Fibroblast of peridontal ligament (primary cell): ENCODE measurements at regions not wholly inside any gene's neighbourhood (a gene's known extent, or its start where the extent isn't known, plus 50 kb on each side); places are given as distances from the start of the nearest gene placed in this dataset.
"Not testable (repeated sequence)": the region's sequence is repeated elsewhere in the genome, so short reads cannot be mapped to it uniquely, and the experiment has no call there.

Experiments
- DNase-seq: peaks from one replicate; pipeline ENCODE4 v3.0.0-alpha.2; 2010; ENCODE audit errors: extremely low read depth

DNA sequence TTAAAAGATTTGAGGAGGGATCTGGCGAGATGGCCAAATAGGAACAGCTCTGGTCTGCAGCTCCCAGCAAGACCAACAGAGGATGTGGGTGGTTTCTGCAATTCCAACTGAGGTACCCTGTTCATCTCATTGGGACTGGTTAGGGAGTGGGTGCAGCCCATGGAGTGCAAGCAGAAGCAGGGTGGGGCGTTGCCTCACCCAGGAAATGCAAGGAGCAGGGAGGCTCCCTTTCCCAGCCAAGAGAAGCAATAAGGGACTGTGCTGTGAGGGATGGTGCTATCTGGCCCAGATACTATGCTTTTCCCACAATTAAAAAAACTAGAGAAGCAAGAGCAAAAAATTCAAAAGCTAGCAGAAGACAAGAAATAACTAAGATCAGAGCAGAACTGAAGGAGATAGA lies 318.4 kb downstream of the PPP1R3A start:
- DNase-seq = not testable (repeated sequence)

DNA sequence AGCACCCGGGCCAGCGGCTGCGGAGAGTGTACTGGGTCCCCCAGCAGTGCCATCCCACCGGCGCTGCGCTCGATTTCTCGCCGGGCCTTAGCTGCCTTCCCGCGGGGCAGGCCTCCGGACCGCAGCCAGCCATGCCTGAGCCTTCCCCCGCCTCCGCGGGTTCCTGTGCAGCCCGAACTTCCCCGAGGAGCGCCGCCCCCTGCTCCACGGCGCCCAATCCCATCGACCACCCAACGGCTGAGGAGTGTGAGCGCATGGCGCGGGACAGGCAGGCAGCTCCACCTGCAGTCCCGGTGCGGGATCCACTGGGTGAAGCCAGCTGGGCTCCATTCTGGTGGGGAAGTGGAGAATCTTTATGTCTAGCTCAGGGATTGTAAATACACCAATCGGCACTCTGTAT lies 325.4 kb downstream of the PPP1R3A start:
- DNase-seq = not testable (repeated sequence)

DNA sequence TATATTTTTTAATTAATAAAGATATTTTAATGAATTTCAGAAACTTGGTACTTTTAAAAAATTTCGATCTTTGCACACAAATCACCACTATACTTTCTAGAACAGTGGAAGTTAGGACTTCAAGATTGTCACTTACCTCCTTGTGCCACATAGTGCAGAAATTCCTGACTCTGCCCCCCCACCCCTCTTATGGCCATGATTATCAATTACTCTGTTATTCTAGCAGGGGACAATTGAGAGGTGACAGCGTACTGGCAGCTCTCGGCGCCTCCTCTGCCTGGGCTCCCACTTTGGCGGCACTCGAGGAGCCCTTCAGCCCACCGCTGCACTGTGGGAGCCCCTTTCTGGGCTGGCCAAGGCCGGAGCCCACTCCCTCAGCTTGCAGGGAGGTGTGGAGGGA lies 325.9 kb downstream of the PPP1R3A start:
- not testable (repeated sequence) for DNase-seq

DNA sequence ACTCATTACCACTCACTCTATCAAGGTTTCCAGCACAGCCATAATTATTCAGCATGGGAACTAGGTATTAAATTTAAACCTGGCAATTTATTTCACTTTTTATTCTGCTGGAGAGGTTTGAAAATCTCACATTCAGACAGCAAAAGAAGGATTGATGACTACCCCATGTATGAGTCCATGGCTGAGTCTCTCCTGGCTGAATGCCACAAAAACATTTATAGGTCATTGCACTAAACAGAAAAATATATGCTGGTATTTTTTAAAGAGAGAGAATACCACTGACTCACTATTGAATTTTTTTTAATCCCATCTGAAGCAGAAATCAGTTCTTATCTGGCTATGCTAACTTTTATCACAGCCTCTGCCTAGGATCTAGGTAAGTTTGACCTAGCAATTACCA lies 336.3 kb downstream of the PPP1R3A start:
- no peak for DNase-seq

- DNase-seq = not testable (repeated sequence)
Observed at GRCh38 chr7:113563257-113563656, 355.6 kb downstream of the PPP1R3A start.

DNA sequence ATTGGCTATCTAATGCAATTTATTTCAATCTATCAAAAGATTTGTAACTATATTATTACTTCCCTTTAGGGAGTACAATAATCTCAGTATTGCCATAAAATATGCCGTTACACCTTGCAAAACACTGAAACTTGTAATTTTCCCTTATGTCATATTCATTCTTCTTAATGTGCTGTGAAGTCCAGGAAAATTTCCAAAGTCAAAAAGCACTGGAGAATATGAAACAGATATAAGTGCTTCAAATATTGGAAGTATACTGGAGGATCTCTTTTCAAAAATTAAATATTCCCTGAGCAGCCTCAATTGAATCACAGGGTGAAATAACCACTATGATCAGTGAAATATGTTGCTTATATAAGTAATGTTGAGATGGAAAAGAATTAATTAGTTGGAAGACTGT lies 356.0 kb downstream of the PPP1R3A start:
- no peak for DNase-seq

DNA sequence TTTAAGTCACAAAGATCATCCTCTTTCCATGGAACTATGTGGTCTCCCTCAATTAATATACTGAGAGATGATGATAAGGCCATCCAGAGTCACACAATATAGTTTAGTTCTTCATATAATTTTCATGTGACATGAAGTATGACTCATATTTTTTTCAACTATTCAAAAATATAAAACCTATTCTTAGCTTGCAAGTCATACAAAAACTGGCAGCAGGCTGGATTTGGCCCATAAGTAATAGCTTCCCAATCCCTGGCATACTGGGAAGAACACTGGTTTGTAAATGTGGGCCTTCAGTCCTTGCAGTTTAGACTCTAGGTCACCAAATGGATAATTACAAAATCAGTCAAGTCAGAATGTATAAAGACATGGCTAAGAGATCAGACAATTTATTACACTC lies 356.6 kb downstream of the PPP1R3A start:
- DNase-seq = no peak

DNA sequence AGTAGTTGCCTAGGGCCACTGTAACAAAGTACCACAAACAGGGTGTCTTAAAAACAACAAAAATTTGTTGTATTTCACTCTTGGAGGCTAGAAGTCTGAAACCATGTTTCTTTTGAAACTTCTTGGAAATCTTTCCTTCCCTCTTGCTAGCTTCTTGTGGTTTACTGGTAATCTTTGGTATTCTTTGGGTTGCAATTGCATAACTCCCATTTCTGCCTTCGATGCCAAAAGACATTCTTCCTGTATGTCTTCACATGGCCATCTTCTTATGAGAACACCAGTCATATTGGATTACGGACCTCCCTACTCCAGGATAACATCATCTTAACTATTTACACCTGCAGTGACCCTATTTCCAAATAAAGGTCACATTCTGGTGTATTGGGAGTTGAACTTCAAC lies 357.4 kb downstream of the PPP1R3A start:
- DNase-seq = no peak

DNA sequence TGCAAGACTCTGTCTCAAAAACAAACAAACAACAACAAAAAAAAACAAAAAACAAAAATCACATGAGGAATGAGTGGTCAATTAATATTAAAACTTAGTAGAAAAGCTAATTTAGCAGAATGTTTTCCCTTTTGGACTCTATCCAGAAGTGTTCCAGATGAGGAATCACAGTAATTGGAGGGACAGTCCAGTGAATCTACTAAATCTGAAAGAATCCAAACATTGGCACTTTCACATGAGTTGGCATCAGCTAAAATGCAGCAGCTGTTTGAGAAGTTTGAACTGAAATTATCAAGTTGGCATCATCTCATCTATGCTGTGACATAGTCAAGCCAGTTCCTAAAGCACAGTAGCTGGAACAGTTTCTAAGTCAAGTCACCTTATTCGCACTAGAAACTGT lies 367.8 kb downstream of the PPP1R3A start:
- no peak for DNase-seq

GRCh38 chr7:113548561-113548960 lies 370.2 kb downstream of the PPP1R3A start:
- DNase-seq = no peak

GRCh38 chr7:113548137-113548536 lies 370.7 kb downstream of the PPP1R3A start:
- no peak for DNase-seq

GRCh38 chr7:113521468-113521867 lies 397.3 kb downstream of the PPP1R3A start:
- no peak for DNase-seq

DNA sequence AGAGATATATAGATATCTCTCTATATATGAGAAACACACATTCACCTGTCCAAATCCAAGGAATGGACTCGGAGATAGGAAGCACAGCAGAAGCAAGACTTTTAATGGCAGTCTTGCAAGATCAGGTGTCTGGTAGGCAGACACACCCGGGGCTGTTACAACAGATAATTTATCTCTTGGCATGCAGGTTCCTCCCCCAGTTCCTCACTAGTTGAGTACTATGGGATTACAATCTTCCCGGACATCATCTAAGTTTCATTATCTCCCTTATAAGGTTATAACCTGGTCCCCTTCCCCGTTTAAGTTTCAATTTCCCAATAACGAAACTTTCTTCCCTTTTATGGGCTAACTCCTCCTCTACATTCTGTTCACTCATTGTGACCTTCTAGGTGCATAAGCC lies 399.3 kb downstream of the PPP1R3A start:
- DNase-seq = no peak

DNA sequence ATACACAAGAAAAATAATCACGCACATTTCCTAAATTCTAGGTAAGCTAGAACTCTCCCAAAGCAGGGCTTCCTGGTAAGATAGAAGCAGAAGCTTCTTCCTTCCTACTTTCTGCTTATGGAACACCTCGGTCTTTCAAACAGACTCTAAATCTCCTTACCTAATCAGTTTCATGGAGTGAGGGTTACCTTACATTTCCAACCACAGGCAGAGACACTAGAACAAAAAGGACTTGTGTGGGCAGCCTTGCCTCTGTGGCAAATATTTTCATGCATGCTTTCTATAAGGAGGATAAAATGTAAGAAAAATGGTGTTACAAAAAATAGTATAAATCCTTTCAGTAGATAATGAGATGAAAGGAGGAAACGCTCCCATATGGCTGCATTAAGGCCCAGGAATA lies 386.3 kb upstream of the SMIM30 start:
- no peak for DNase-seq

DNA sequence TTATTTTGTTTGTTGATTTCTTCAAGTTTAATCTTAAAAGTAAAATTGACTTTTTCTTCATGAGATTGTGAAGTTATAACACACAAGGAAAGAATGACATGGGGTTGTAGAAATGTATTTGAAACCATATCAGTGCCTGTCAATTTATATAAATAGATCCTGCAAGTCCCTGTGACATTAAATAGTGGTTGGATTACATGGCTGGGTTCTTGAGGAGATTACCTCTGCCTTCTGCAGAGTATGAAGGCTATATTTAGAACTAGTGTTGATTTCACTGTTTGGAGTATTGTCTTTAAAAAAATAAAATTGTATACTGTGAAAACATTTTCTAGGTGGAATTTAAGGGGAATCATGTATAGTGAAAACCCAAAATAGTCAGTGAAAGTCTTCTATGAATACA lies 385.8 kb upstream of the SMIM30 start:
- no peak for DNase-seq

DNA sequence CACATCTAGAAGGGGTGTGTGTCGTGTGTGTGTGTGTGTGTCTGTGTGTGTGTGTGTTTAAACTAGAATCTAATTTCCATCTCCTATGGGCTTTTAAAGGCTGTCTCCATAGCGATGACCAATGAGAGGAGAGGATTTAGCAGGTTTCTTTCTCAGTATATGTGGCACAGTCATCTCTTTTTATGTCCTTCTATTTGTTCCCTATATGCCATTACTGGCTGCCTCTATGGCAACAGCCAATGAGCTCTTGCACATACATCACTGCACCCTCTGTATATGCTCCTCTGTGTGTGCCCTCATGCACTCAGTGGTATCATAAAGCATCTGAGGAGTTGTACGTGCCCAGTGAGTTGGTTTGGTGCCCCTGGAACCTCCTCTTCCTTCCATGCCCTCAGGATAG lies 378.2 kb upstream of the SMIM30 start:
- DNase-seq = not testable (repeated sequence)

DNA sequence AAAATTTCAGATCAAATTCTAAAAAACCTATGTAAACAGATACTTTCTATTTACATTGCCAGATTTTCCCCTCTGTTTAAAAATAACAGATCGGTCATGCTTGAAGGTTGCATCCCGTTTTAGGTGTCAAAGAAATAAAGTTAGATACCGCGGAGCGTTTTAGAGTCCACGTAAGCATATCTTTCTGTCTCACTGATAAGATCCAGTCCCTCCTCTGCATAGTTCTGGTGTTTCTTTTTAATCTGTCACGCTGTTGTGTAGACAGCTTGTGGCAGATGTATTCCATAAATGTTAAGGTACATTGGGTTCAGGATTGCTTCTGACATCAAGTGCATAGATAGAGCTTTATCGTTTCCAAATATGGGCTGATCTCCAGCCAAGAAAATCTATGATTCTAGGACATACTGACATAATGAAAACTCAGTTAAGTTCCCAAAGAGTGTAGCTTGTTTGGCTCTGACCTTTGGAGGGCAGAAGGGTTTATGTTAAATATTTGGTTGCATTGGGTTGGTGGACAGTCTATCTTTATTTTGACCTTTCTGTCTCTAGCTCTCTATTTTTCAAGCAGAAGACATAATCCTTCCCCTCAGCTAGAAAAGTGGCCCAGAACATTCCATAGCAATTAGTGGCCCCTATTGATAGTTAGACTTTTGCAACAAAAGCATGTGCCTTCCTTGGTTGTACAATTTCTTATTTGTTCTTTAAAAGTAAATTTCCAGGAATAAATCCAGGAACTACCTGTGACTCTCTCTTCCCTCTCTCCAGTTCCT lies 376.6 kb upstream of the SMIM30 start:
- not testable (repeated sequence) for DNase-seq

- no peak for DNase-seq
Observed at GRCh38 chr7:113491305-113491704, 373.0 kb upstream of the SMIM30 start.

DNA sequence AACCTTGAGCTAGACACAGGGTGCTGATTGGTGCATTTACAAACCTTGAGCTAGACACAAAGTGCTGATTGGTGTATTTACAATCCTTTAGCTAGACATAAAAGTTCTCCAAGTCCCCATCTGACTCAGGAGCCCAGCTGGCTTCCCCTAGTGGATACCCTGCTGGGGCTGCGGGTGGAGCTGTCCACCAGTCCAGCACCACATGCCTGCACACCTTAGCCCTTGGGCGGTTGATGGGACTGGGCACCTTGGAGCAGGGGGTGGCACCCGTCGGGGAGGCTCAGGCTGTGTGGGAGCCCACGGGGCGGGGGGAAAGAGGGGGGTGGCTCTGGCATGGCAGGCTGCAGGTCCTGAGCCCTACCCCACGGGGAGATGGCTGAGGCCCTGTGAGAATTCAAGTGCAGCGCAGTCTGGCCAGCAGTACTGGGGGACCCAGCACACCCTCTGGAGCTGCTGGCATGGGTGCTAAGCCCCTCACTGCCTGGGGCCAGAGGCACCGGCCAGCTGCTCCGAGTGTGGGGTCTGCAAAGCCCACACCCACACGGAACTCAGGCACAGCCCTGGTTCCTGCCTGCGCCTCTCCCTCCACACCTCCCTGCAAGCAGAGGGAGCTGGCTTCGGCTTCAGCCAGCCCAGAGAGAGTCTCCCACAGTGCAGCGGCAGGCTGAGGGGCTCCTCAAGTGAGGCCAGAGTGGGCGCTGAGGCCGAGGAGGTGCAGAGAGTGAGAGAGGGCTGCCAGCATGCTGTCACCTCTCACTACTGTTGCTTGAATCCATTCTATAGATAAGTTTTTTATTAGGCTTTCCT lies 369.8 kb upstream of the SMIM30 start:
- DNase-seq = no peak

GRCh38 chr7:113486548-113486947 lies 368.2 kb upstream of the SMIM30 start:
- no peak for DNase-seq

GRCh38 chr7:113483657-113484056 lies 365.3 kb upstream of the SMIM30 start:
- DNase-seq = no peak

GRCh38 chr7:113480537-113480936 lies 362.2 kb upstream of the SMIM30 start:
- no peak for DNase-seq
